ENCODE measurements at regions not wholly inside any gene's neighbourhood (a gene's known extent, or its start where the extent isn't known, plus 50 kb on each side); places are given as distances from the start of the nearest gene placed in this dataset.

DNA sequence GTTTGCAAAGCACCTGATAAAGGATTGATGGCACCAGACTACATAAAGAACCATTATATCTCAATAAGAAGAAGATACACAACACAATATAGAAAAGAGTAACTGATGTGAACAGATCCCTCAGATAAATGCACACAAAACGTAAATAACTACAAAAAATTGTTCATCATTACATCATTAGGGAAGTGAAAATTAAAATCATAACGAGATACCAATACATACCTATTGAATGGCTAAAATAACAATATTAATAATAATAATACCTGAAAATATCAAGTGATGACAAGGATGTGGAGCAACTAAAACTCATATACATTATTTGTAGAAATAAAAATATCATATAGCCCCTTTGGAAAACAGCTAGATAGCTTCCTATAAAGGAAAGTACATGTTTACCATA, 469.5 kb downstream of the DMRTA1 start:
- TF ChIP-seq, protein P1, sequence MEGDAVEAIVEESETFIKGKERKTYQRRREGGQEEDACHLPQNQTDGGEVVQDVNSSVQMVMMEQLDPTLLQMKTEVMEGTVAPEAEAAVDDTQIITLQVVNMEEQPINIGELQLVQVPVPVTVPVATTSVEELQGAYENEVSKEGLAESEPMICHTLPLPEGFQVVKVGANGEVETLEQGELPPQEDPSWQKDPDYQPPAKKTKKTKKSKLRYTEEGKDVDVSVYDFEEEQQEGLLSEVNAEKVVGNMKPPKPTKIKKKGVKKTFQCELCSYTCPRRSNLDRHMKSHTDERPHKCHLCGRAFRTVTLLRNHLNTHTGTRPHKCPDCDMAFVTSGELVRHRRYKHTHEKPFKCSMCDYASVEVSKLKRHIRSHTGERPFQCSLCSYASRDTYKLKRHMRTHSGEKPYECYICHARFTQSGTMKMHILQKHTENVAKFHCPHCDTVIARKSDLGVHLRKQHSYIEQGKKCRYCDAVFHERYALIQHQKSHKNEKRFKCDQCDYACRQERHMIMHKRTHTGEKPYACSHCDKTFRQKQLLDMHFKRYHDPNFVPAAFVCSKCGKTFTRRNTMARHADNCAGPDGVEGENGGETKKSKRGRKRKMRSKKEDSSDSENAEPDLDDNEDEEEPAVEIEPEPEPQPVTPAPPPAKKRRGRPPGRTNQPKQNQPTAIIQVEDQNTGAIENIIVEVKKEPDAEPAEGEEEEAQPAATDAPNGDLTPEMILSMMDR (IDR thresholded peaks at IDR 0.05): no peak
- no peak for TF ChIP-seq POLR2A (IDR thresholded peaks at IDR 0.05)
